Neural progenitor cell (in vitro differentiated cells): ENCODE measurements at regions not wholly inside any gene's neighbourhood (a gene's known extent, or its start where the extent isn't known, plus 50 kb on each side); places are given as distances from the start of the nearest gene placed in this dataset.

Experiments used
- DNase-seq: peaks from one replicate; pipeline ENCODE4 v3.0.0-alpha.2; 2016; ENCODE audit warnings: low spot score
- H2AFZ ChIP-seq: fragments of 200-600 bp; sonication (generic); replicated peaks from 2 replicates; pipeline ENCODE4 v1.6.1; 2016; ENCODE audit warnings: antibody characterized with exemption
- H3F3A ChIP-seq: fragments of 200-600 bp; sonication (generic); 2 replicates; pipeline ENCODE4 v1.6.1; 2016; ENCODE audit warnings: antibody characterized with exemption, low read depth
- H3K27ac ChIP-seq: fragments of 200-600 bp; sonication (generic); 2 replicates; pipeline ENCODE4 v1.5.1; 2016; ENCODE audit warnings: mild to moderate bottlenecking
- H3K27me3 ChIP-seq: fragments of 200-600 bp; sonication (generic); 2 replicates; pipeline ENCODE4 v1.6.1; 2016; ENCODE audit warnings: mild to moderate bottlenecking, moderate library complexity
- H3K36me3 ChIP-seq: fragments of 200-600 bp; sonication (generic); 2 replicates; pipeline ENCODE4 v1.5.1; 2016
- H3K4me1 ChIP-seq: fragments of 200-600 bp; sonication (generic); 2 replicates; pipeline ENCODE4 v1.6.1; 2016; ENCODE audit warnings: mixed run types
- H3K4me2 ChIP-seq: fragments of 200-600 bp; sonication (generic); 2 replicates; pipeline ENCODE4 v1.6.1; 2016
- H3K4me3 ChIP-seq: fragments of 200-600 bp; sonication (generic); 2 replicates; pipeline ENCODE4 v1.5.1; 2016
- H3K79me2 ChIP-seq: fragments of 200-600 bp; sonication (generic); 2 replicates; pipeline ENCODE4 v1.6.1; 2016; ENCODE audit warnings: low read depth
- H3K9ac ChIP-seq: fragments of 200-600 bp; sonication (generic); 2 replicates; pipeline ENCODE4 v1.6.1; 2016
- H3K9me3 ChIP-seq: fragments of 200-600 bp; sonication (generic); 2 replicates; pipeline ENCODE4 v1.5.1; 2016; ENCODE audit warnings: low read depth
- H4K20me1 ChIP-seq: fragments of 200-600 bp; sonication (generic); 2 replicates; pipeline ENCODE4 v1.6.1; 2016; ENCODE audit warnings: low read depth
- H3K27ac Mint-ChIP-seq: 3 replicates; pipeline ENCODE4 v1.8.0; 2021; ENCODE audit warnings: mixed read lengths
- H3K27me3 Mint-ChIP-seq: 2 replicates; pipeline ENCODE4 v1.8.0; 2022; ENCODE audit warnings: low read depth, mild to moderate bottlenecking, inconsistent platforms, moderate library complexity, mixed read lengths; ENCODE audit not compliant: insufficient read depth
- H3K36me3 Mint-ChIP-seq: 3 replicates; pipeline ENCODE4 v1.8.0; 2021; ENCODE audit warnings: mixed read lengths
- H3K4me1 Mint-ChIP-seq: 3 replicates; pipeline ENCODE4 v1.8.0; 2021; ENCODE audit warnings: mixed read lengths
- H3K4me3 Mint-ChIP-seq: 3 replicates; pipeline ENCODE4 v1.8.0; 2021; ENCODE audit warnings: mild to moderate bottlenecking, moderate library complexity, mixed read lengths
- H3K9me3 Mint-ChIP-seq: 3 replicates; pipeline ENCODE4 v1.8.0; 2020; ENCODE audit warnings: mixed read lengths
- EZH2 ChIP-seq: fragments of 200-600 bp; sonication (generic); IDR thresholded peaks from 2 replicates; pipeline ENCODE4 v1.6.1; 2017; ENCODE audit warnings: antibody characterized with exemption, mild to moderate bottlenecking, moderate library complexity
- EZH2phosphoT487 ChIP-seq: fragments of 200-600 bp; sonication (generic); IDR thresholded peaks from 2 replicates; pipeline ENCODE4 v1.6.1; 2017; ENCODE audit warnings: antibody characterized with exemption
- TF ChIP-seq, protein P1 (sequence below): fragments of 200-600 bp; sonication (generic); IDR thresholded peaks from 2 replicates; pipeline ENCODE4 v1.5.1; 2017; ENCODE audit warnings: antibody characterized with exemption, mild to moderate bottlenecking

- Histone ChIP-seq H2AFZ (no peak overlapping the region), H3K36me3 (no peaks in the 10 kb centered on the region), H3F3A (no peaks in the 10 kb centered on the region), H3K4me1 (peaks cover 6% of the 10 kb centered on the region), H3K4me2 (no peak overlapping the region), H3K27me3 (peaks cover 45% of the 10 kb centered on the region), H4K20me1 (no peaks in the 10 kb centered on the region), H3K79me2 (no peaks in the 10 kb centered on the region), H3K4me3 (no peak overlapping the region), H3K9me3 (no peaks in the 10 kb centered on the region), H3K27ac (no peak overlapping the region), H3K9ac (no peak overlapping the region)
- Mint-ChIP-seq H3K9me3 (no peaks in the 10 kb centered on the region), H3K4me3 (no peak overlapping the region), H3K4me1 (peaks cover 13% of the 10 kb centered on the region), H3K27ac (no peak overlapping the region), H3K27me3 (peaks cover 3% of the 10 kb centered on the region), H3K36me3 (peaks cover 2% of the 10 kb centered on the region)
- TF ChIP-seq, protein P1, sequence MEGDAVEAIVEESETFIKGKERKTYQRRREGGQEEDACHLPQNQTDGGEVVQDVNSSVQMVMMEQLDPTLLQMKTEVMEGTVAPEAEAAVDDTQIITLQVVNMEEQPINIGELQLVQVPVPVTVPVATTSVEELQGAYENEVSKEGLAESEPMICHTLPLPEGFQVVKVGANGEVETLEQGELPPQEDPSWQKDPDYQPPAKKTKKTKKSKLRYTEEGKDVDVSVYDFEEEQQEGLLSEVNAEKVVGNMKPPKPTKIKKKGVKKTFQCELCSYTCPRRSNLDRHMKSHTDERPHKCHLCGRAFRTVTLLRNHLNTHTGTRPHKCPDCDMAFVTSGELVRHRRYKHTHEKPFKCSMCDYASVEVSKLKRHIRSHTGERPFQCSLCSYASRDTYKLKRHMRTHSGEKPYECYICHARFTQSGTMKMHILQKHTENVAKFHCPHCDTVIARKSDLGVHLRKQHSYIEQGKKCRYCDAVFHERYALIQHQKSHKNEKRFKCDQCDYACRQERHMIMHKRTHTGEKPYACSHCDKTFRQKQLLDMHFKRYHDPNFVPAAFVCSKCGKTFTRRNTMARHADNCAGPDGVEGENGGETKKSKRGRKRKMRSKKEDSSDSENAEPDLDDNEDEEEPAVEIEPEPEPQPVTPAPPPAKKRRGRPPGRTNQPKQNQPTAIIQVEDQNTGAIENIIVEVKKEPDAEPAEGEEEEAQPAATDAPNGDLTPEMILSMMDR = no peak
- TF ChIP-seq EZH2 (no peak), EZH2phosphoT487 (no peak)
- no peak for DNase-seq
Observed at GRCh38 chr4:138392751-138393308, 150.7 kb upstream of the SLC7A11 start.

- H3K4me2 ChIP-seq = no peak overlapping the region
- H3K36me3 Mint-ChIP-seq = peaks cover 2% of the 10 kb centered on the region
- H3K4me1 Mint-ChIP-seq = peaks cover 7% of the 10 kb centered on the region
- H3K27me3 ChIP-seq = peaks cover 18% of the 10 kb centered on the region
- no peaks in the 10 kb centered on the region for H3F3A ChIP-seq
- no peak overlapping the region for H3K4me3 Mint-ChIP-seq
- H3K36me3 ChIP-seq = no peaks in the 10 kb centered on the region
- no peaks in the 10 kb centered on the region for H4K20me1 ChIP-seq
- no peaks in the 10 kb centered on the region for H3K9me3 Mint-ChIP-seq
- DNase-seq = no peak
- H3K4me1 ChIP-seq = peaks cover 6% of the 10 kb centered on the region
- no peak overlapping the region for H3K9ac ChIP-seq
- H3K27ac ChIP-seq = no peak overlapping the region
- H3K27me3 Mint-ChIP-seq = peaks cover 3% of the 10 kb centered on the region
- H3K79me2 ChIP-seq = no peaks in the 10 kb centered on the region
- no peak for TF ChIP-seq EZH2phosphoT487
- TF ChIP-seq EZH2 = no peak
- TF ChIP-seq, protein P1 = no peak
- H3K9me3 ChIP-seq = no peaks in the 10 kb centered on the region
- no peak overlapping the region for H2AFZ ChIP-seq
- H3K4me3 ChIP-seq = no peak overlapping the region
- H3K27ac Mint-ChIP-seq = no peak overlapping the region
Observed at GRCh38 chr4:138389976-138390685, 148.0 kb upstream of the SLC7A11 start.

DNA sequence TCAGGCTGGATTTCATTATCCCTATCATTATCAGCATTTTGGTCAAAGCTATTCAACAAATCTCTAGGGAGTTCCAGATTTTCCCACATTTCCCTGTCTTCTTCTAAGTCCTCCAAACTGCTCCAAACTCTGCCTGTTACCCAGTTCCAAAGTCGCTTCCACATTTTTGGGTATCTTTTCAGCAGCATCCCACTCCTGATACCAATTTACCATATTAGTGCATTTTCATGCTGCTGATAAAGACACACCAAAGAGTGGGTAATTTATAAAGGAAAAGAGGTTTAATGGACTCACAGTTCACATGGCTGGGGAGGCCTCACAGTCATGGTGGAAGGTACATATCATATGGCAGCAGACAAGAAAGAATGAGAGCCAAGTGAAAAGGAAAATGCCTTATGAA lies 132.8 kb upstream of the SLC7A11 start:
- Mint-ChIP-seq H3K36me3 (no peaks in the 10 kb centered on the region), H3K4me3 (no peak overlapping the region), H3K27ac (no peak overlapping the region), H3K27me3 (no peaks in the 10 kb centered on the region), H3K4me1 (no peaks in the 10 kb centered on the region), H3K9me3 (peaks cover 29% of the 10 kb centered on the region)
- Histone ChIP-seq H3K9me3 (peaks cover 7% of the 10 kb centered on the region), H3K27me3 (no peaks in the 10 kb centered on the region), H3K36me3 (no peaks in the 10 kb centered on the region), H4K20me1 (no peaks in the 10 kb centered on the region), H3K79me2 (no peaks in the 10 kb centered on the region), H2AFZ (no peak overlapping the region), H3K9ac (no peak overlapping the region), H3K4me2 (no peak overlapping the region), H3F3A (no peaks in the 10 kb centered on the region), H3K27ac (no peak overlapping the region), H3K4me1 (no peaks in the 10 kb centered on the region), H3K4me3 (no peak overlapping the region)
- TF ChIP-seq, protein P1 = no peak
- TF ChIP-seq EZH2 = no peak
- no peak for DNase-seq
